ENCODE measurements at regions not wholly inside any gene's neighbourhood (a gene's known extent, or its start where the extent isn't known, plus 50 kb on each side); places are given as distances from the start of the nearest gene placed in this dataset.

DNA sequence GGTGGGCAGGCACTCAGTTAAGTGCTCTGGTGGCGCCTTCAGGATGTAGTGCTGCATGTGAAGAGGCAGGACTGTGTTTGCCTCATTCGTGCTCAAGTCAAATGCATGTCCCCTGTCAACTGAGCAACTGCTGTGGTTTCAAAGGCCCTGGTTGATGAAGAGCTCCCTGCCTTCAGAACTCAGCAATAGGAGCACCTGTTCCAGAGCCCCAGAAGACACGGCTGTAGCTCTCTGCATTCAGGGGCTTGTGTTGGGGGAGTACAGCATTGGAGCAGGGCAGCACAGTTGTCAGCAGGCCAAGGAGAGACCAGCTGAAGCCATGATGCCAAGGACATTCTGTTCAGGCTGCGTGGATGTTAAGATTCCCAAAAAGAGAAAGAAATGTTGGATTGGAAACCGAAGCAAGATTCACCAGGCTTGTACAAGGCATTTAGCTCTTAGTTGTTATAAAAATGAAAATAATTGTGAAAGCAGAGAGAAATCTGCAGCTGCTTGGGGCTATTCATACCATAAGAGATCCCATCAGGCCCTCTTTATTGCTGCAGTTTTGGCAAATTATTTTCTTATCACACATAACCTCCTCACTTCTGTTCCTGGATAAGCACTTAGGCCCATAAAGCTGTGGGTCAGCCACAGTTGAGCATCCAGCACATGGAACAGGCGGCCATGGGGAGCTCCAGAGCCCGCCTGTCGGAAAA lies 252.4 kb upstream of the ZNF521 start:
- TF ChIP-seq, protein P1, sequence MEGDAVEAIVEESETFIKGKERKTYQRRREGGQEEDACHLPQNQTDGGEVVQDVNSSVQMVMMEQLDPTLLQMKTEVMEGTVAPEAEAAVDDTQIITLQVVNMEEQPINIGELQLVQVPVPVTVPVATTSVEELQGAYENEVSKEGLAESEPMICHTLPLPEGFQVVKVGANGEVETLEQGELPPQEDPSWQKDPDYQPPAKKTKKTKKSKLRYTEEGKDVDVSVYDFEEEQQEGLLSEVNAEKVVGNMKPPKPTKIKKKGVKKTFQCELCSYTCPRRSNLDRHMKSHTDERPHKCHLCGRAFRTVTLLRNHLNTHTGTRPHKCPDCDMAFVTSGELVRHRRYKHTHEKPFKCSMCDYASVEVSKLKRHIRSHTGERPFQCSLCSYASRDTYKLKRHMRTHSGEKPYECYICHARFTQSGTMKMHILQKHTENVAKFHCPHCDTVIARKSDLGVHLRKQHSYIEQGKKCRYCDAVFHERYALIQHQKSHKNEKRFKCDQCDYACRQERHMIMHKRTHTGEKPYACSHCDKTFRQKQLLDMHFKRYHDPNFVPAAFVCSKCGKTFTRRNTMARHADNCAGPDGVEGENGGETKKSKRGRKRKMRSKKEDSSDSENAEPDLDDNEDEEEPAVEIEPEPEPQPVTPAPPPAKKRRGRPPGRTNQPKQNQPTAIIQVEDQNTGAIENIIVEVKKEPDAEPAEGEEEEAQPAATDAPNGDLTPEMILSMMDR (IDR thresholded peaks at IDR 0.05; ENCODE audit: extremely low read depth in 1 of 2, insufficient read depth in 1 of 2, low read depth in 1 of 2, low read length in 2 of 2) = no peak
- TF ChIP-seq EZH2 (IDR thresholded peaks at IDR 0.05; ENCODE audit: borderline replicate concordance, low read depth, low read length, severe bottlenecking) (no peak), POLR2AphosphoS5 (IDR thresholded peaks at IDR 0.05; ENCODE audit: insufficient read depth, low read depth, low read length) (no peak), POLR2A (IDR thresholded peaks at IDR 0.05; ENCODE audit: low read depth, low read length) (no peak)
- TF ChIP-seq, protein P2, sequence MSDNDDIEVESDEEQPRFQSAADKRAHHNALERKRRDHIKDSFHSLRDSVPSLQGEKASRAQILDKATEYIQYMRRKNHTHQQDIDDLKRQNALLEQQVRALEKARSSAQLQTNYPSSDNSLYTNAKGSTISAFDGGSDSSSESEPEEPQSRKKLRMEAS (IDR thresholded peaks at IDR 0.05; ENCODE audit: insufficient read depth, insufficient read length) = no peak
